KMS-11 (cell line): ENCODE measurements at regions not wholly inside any gene's neighbourhood (a gene's known extent, or its start where the extent isn't known, plus 50 kb on each side); places are given as distances from the start of the nearest gene placed in this dataset.

Experiments used
- H2AFZ ChIP-seq: fragments of 200-600 bp; sonication (generic); 2 replicates; pipeline ENCODE4 v1.6.1; 2016; ENCODE audit warnings: antibody characterized with exemption, mixed run types, low read depth
- H3K27ac ChIP-seq: fragments of 200-600 bp; sonication (generic); 2 replicates; pipeline ENCODE4 v1.6.1; 2016; ENCODE audit warnings: mild to moderate bottlenecking, mixed run types
- H3K27me3 ChIP-seq: fragments of 200-600 bp; sonication (generic); 2 replicates; pipeline ENCODE4 v1.6.1; 2017; ENCODE audit warnings: mild to moderate bottlenecking, low read depth, mixed run types, moderate library complexity; ENCODE audit not compliant: insufficient read depth
- H3K36me3 ChIP-seq: fragments of 200-600 bp; sonication (generic); 2 replicates; pipeline ENCODE4 v1.6.1; 2017; ENCODE audit warnings: mild to moderate bottlenecking, mixed run types; ENCODE audit not compliant: insufficient read depth
- H3K4me1 ChIP-seq: fragments of 200-600 bp; sonication (generic); 2 replicates; pipeline ENCODE4 v1.6.1; 2016; ENCODE audit warnings: mild to moderate bottlenecking, low read depth, mixed run types; ENCODE audit not compliant: poor library complexity, severe bottlenecking
- H3K4me2 ChIP-seq: fragments of 200-600 bp; sonication (generic); 2 replicates; pipeline ENCODE4 v1.7.0; 2016; ENCODE audit warnings: mild to moderate bottlenecking, mixed run types
- H3K4me3 ChIP-seq: fragments of 200-600 bp; sonication (generic); IDR thresholded peaks from 2 replicates; pipeline ENCODE4 v1.6.1; 2017; ENCODE audit warnings: low read depth, low read length, mixed read lengths; ENCODE audit not compliant: insufficient read depth
- H3K79me2 ChIP-seq: fragments of 200-600 bp; sonication (generic); 2 replicates; pipeline ENCODE4 v1.6.1; 2016; ENCODE audit warnings: low read depth, mixed run types; ENCODE audit not compliant: insufficient read depth
- H3K9ac ChIP-seq: fragments of 200-600 bp; sonication (generic); 2 replicates; pipeline ENCODE4 v1.6.1; 2016; ENCODE audit warnings: mild to moderate bottlenecking, mixed run types
- H4K20me1 ChIP-seq: fragments of 200-600 bp; sonication (generic); 2 replicates; pipeline ENCODE4 v1.6.1; 2016; ENCODE audit warnings: mild to moderate bottlenecking, mixed run types; ENCODE audit not compliant: insufficient read depth
- CTCF ChIP-seq: fragments of 200-600 bp; sonication (generic); conservative IDR thresholded peaks from 2 replicates; pipeline ENCODE4 v1.6.1; 2017; ENCODE audit warnings: low read depth, mild to moderate bottlenecking, antibody characterized with exemption, low read length, moderate library complexity, mixed read lengths

GRCh38 chr12:47015381-47015780 is 64.0 kb upstream of the PCED1B start:
- H3K27ac ChIP-seq = no peak overlapping the region
- H3K4me2 ChIP-seq = no peak overlapping the region
- TF ChIP-seq CTCF = no peak
- H2AFZ ChIP-seq = no peak overlapping the region
- no peak overlapping the region for H3K4me3 ChIP-seq
- no peaks in the 10 kb centered on the region for H3K36me3 ChIP-seq
- H3K79me2 ChIP-seq = no peaks in the 10 kb centered on the region
- no peaks in the 10 kb centered on the region for H3K27me3 ChIP-seq
- no peak overlapping the region for H3K9ac ChIP-seq
- H4K20me1 ChIP-seq = no peaks in the 10 kb centered on the region
- no peaks in the 10 kb centered on the region for H3K4me1 ChIP-seq

- TF ChIP-seq CTCF = no peak
- Histone ChIP-seq H3K27me3 (no peaks in the 10 kb centered on the region), H3K4me2 (no peak overlapping the region), H3K79me2 (no peaks in the 10 kb centered on the region), H3K4me1 (no peaks in the 10 kb centered on the region), H3K9ac (no peak overlapping the region), H4K20me1 (no peaks in the 10 kb centered on the region), H3K36me3 (no peaks in the 10 kb centered on the region), H3K4me3 (no peak overlapping the region), H2AFZ (no peak overlapping the region), H3K27ac (no peak overlapping the region)
Observed at GRCh38 chr12:47017041-47017713, 62.2 kb upstream of the PCED1B start.

DNA sequence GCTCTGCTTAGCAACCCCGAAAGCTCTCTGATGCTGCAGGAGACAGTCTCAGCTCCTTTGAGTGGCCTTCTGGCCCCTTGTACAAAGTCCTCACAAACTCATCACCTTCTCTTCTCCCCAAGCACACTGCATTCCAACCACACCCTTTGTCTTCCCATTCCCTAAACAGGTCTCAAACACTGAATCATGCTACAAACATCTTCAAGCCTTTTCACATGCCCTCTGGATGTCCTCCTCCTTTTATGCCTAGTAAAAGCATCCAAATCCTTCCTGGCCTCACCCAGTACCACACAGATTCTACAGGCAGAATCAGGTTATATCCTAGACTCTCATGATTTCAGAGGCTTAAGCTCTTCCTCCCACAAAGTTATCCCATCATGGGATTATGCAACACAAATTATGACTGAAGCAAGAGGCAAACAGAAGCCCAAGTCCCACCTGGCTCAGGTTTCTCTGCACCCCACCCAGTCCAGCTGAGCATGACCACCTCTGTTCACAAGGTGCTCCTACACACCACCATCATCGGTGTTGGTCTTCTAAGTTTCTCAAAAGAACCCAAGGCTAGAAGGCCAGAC is 61.4 kb upstream of the PCED1B start:
- no peak for TF ChIP-seq CTCF
- H3K27ac ChIP-seq = no peak overlapping the region
- H3K36me3 ChIP-seq = no peaks in the 10 kb centered on the region
- H3K4me1 ChIP-seq = no peaks in the 10 kb centered on the region
- no peaks in the 10 kb centered on the region for H3K27me3 ChIP-seq
- no peak overlapping the region for H2AFZ ChIP-seq
- no peak overlapping the region for H3K9ac ChIP-seq
- H4K20me1 ChIP-seq = no peaks in the 10 kb centered on the region
- no peak overlapping the region for H3K4me3 ChIP-seq
- no peak overlapping the region for H3K4me2 ChIP-seq
- H3K79me2 ChIP-seq = no peaks in the 10 kb centered on the region

- Histone ChIP-seq H3K27me3 (no peaks in the 10 kb centered on the region), H3K4me1 (no peaks in the 10 kb centered on the region), H3K9ac (no peak overlapping the region), H2AFZ (no peak overlapping the region), H3K4me3 (no peak overlapping the region), H4K20me1 (no peaks in the 10 kb centered on the region), H3K79me2 (no peaks in the 10 kb centered on the region), H3K27ac (no peak overlapping the region), H3K4me2 (no peak overlapping the region), H3K36me3 (no peaks in the 10 kb centered on the region)
- TF ChIP-seq CTCF = no peak
Observed at GRCh38 chr12:47020211-47020821, 59.1 kb upstream of the PCED1B start.
